H9 (cell line): ENCODE measurements at regions not wholly inside any gene's neighbourhood (a gene's known extent, or its start where the extent isn't known, plus 50 kb on each side); places are given as distances from the start of the nearest gene placed in this dataset.

Source experiments
- DNase-seq: peaks from one replicate; pipeline ENCODE4 v3.0.0-alpha.2; 2017
- H2AFZ ChIP-seq: one replicate; pipeline ENCODE4 v1.6.1; 2013; ENCODE audit warnings: mild to moderate bottlenecking, low read length, control low read depth, moderate library complexity
- H2AK5ac ChIP-seq: 2 replicates; pipeline ENCODE4 v1.6.1; 2013; ENCODE audit warnings: low read length, control low read depth, mixed read lengths; ENCODE audit not compliant: insufficient read length
- H2BK120ac ChIP-seq: one replicate; pipeline ENCODE4 v1.6.1; 2013; ENCODE audit warnings: low read depth, mild to moderate bottlenecking, low read length, control low read depth, inconsistent platforms; ENCODE audit not compliant: poor library complexity, severe bottlenecking
- H2BK12ac ChIP-seq: 2 replicates; pipeline ENCODE4 v1.6.1; 2013; ENCODE audit warnings: low read length, control low read depth, mixed read lengths, low read depth; ENCODE audit not compliant: insufficient read length
- H2BK15ac ChIP-seq: 2 replicates; pipeline ENCODE4 v1.6.1; 2013; ENCODE audit warnings: low read depth, low read length, control low read depth
- H2BK20ac ChIP-seq: one replicate; pipeline ENCODE4 v1.6.1; 2013; ENCODE audit warnings: low read depth, mild to moderate bottlenecking, low read length, control low read depth, inconsistent platforms; ENCODE audit not compliant: poor library complexity, severe bottlenecking
- H2BK5ac ChIP-seq: 2 replicates; pipeline ENCODE4 v1.6.1; 2013; ENCODE audit warnings: low read length, control low read depth, mixed read lengths; ENCODE audit not compliant: insufficient read length
- H3K14ac ChIP-seq: 2 replicates; pipeline ENCODE4 v1.6.1; 2013; ENCODE audit warnings: low read length, control low read depth; ENCODE audit not compliant: insufficient read depth
- H3K18ac ChIP-seq: 2 replicates; pipeline ENCODE4 v1.6.1; 2013; ENCODE audit warnings: low read depth, mild to moderate bottlenecking, mixed read lengths, low read length, control low read depth; ENCODE audit not compliant: insufficient read length
- H3K23ac ChIP-seq: 2 replicates; pipeline ENCODE4 v1.6.1; 2013; ENCODE audit warnings: low read length, control low read depth, mixed read lengths, low read depth; ENCODE audit not compliant: insufficient read length
- H3K23me2 ChIP-seq: 2 replicates; pipeline ENCODE4 v1.6.1; 2013; ENCODE audit warnings: low read depth, mild to moderate bottlenecking, mixed read lengths, low read length, control low read depth; ENCODE audit not compliant: insufficient read length, poor library complexity, severe bottlenecking
- H3K27ac ChIP-seq: 2 replicates; pipeline ENCODE4 v1.5.1; 2013; ENCODE audit warnings: low read length, control low read depth, mixed read lengths, low read depth; ENCODE audit not compliant: insufficient read length
- H3K27me3 ChIP-seq: 2 replicates; pipeline ENCODE4 v1.6.1; 2013; ENCODE audit warnings: low read length, control low read depth, inconsistent platforms; ENCODE audit not compliant: insufficient read depth
- H3K4ac ChIP-seq: 2 replicates; pipeline ENCODE4 v1.6.1; 2013; ENCODE audit warnings: low read depth, mild to moderate bottlenecking, control low read depth, inconsistent platforms, low read length, moderate library complexity
- H3K4me1 ChIP-seq: 2 replicates; pipeline ENCODE4 v1.6.1; 2013; ENCODE audit warnings: low read length, control low read depth, inconsistent platforms; ENCODE audit not compliant: insufficient read depth
- H3K4me2 ChIP-seq: 2 replicates; pipeline ENCODE4 v1.6.1; 2013; ENCODE audit warnings: low read length, control low read depth, mixed read lengths; ENCODE audit not compliant: insufficient read length, insufficient read depth
- H3K56ac ChIP-seq: 2 replicates; pipeline ENCODE4 v1.6.1; 2013; ENCODE audit warnings: low read depth, mild to moderate bottlenecking, mixed read lengths, low read length, control low read depth; ENCODE audit not compliant: insufficient read length
- H3K79me1 ChIP-seq: 2 replicates; pipeline ENCODE4 v1.6.1; 2013; ENCODE audit warnings: low read depth, mild to moderate bottlenecking, moderate library complexity, low read length, control low read depth, inconsistent platforms; ENCODE audit not compliant: insufficient read depth, poor library complexity, severe bottlenecking
- H3K79me2 ChIP-seq: 2 replicates; pipeline ENCODE4 v1.6.1; 2013; ENCODE audit warnings: low read length, control low read depth, inconsistent platforms; ENCODE audit not compliant: insufficient read depth
- H3K9ac ChIP-seq: 2 replicates; pipeline ENCODE4 v1.6.1; 2013; ENCODE audit warnings: low read length, control low read depth, mixed read lengths; ENCODE audit not compliant: insufficient read length; ENCODE audit errors: extremely low read depth
- H3K9me3 ChIP-seq: one replicate; pipeline ENCODE4 v1.6.1; 2013; ENCODE audit warnings: low read depth, low read length, inconsistent platforms; ENCODE audit not compliant: control insufficient read depth
- H3T11ph ChIP-seq: one replicate; pipeline ENCODE4 v1.6.1; 2013; ENCODE audit warnings: mild to moderate bottlenecking, low read length, control low read depth, inconsistent platforms
- H4K20me1 ChIP-seq: one replicate; pipeline ENCODE4 v1.6.1; 2013; ENCODE audit not compliant: control insufficient read depth, insufficient read length, insufficient read depth
- H4K5ac ChIP-seq: 2 replicates; pipeline ENCODE4 v1.6.1; 2013; ENCODE audit warnings: low read depth, mild to moderate bottlenecking, mixed read lengths, low read length, control low read depth; ENCODE audit not compliant: insufficient read length
- H4K8ac ChIP-seq: replicated peaks from 2 replicates; pipeline ENCODE4 v1.6.1; 2013; ENCODE audit warnings: low read length, control low read depth, mixed read lengths, low read depth; ENCODE audit not compliant: insufficient read length
- H4K91ac ChIP-seq: 2 replicates; pipeline ENCODE4 v1.6.1; 2013; ENCODE audit warnings: low read depth, mild to moderate bottlenecking, moderate library complexity, mixed read lengths, low read length, control low read depth; ENCODE audit not compliant: insufficient read length
- H3K27ac Mint-ChIP-seq, 3 experiments: 2 replicates in 2 of 3; 3 replicates in 1 of 3; pipeline ENCODE4 v1.8.0; 2020 to 2021; ENCODE audit warnings: mixed read lengths in 3 of 3, mild to moderate bottlenecking in 1 of 3, moderate library complexity in 1 of 3
- H3K27me3 Mint-ChIP-seq: 2 replicates; pipeline ENCODE4 v1.8.0; 2021; ENCODE audit warnings: low read depth, mild to moderate bottlenecking, moderate library complexity, mixed read lengths
- H3K36me3 Mint-ChIP-seq, 3 experiments: 2 replicates in 2 of 3; 3 replicates in 1 of 3; pipeline ENCODE4 v1.8.0; 2020 to 2021; ENCODE audit warnings: low read depth in 3 of 3, mixed read lengths in 3 of 3; ENCODE audit not compliant: insufficient read depth in 1 of 3
- H3K4me1 Mint-ChIP-seq, 2 experiments: 2 replicates each; pipeline ENCODE4 v1.8.0; 2020; ENCODE audit warnings: mixed read lengths in 2 of 2
- H3K4me3 Mint-ChIP-seq, 2 experiments: 2 replicates in 1 of 2; 3 replicates in 1 of 2; pipeline ENCODE4 v1.8.0; 2020 to 2021; ENCODE audit warnings: mild to moderate bottlenecking in 2 of 2, mixed read lengths in 2 of 2, moderate library complexity in 1 of 2
- H3K9me3 Mint-ChIP-seq, 2 experiments: 2 replicates in 1 of 2; 3 replicates in 1 of 2; pipeline ENCODE4 v1.8.0; 2020; ENCODE audit warnings: mild to moderate bottlenecking in 2 of 2, mixed read lengths in 2 of 2, moderate library complexity in 1 of 2
- CTCF ChIP-seq: fragments of 200-600 bp; sonication (generic); conservative IDR thresholded peaks from 3 replicates; pipeline ENCODE4 v1.8.0; 2021; ENCODE audit warnings: antibody characterized with exemption, mild to moderate bottlenecking
- WGBS: extraction: QIAGEN DNeasy Blood & Tissue Kit; methylation state at CpG from one replicate; pipeline ENCODE4 v1.1.7; 2013; ENCODE audit warnings: missing lambda C conversion rate, low lambda C conversion rate, mixed read lengths; ENCODE audit not compliant: insufficient read length; ENCODE audit errors: extremely low coverage; 5-methylcytosine and 5-hydroxymethylcytosine counted together

GRCh38 chr12:59929110-59929509 is 333.3 kb downstream of the SLC16A7 start:
- Mint-ChIP-seq H3K4me1 (no peaks in the 10 kb centered on the region), H3K4me3 (no peak overlapping the region), H3K27me3 (no peaks in the 10 kb centered on the region), H3K27ac (no peak overlapping the region), H3K36me3 (no peaks in the 10 kb centered on the region; a peak in 1 of 7 replicates), H3K9me3 (no peaks in the 10 kb centered on the region; a peak in 1 of 5 replicates)
- DNase-seq: no peak
- no peak overlapping the region for H3K4ac ChIP-seq
- H3K56ac ChIP-seq: no peak overlapping the region
- H3K23me2 ChIP-seq: no peaks in the 10 kb centered on the region
- no CpG with 5 or more reads among the region's 2 CpGs for WGBS
- no peaks in the 10 kb centered on the region for H4K20me1 ChIP-seq
- no peak overlapping the region for H2BK12ac ChIP-seq
- H3K79me2 ChIP-seq: no peaks in the 10 kb centered on the region
- no peaks in the 10 kb centered on the region for H3K27me3 ChIP-seq
- H3K27ac ChIP-seq: no peak overlapping the region
- H3K4me1 ChIP-seq: no peaks in the 10 kb centered on the region
- H4K8ac ChIP-seq: no peak overlapping the region
- no peak overlapping the region for H2BK20ac ChIP-seq
- no peak overlapping the region for H2BK5ac ChIP-seq
- no peak overlapping the region for H3K4me2 ChIP-seq
- H3K23ac ChIP-seq: no peak overlapping the region
- H2AFZ ChIP-seq: no peak overlapping the region
- H4K5ac ChIP-seq: no peak overlapping the region
- H3T11ph ChIP-seq: no peak overlapping the region
- H2AK5ac ChIP-seq: no peak overlapping the region
- TF ChIP-seq CTCF: no peak
- H3K14ac ChIP-seq: no peak overlapping the region
- no peaks in the 10 kb centered on the region for H3K9me3 ChIP-seq
- no peak overlapping the region for H2BK120ac ChIP-seq
- H3K9ac ChIP-seq: no peak overlapping the region
- no peak overlapping the region for H3K18ac ChIP-seq
- no peak overlapping the region for H2BK15ac ChIP-seq
- H4K91ac ChIP-seq: no peak overlapping the region
- no peaks in the 10 kb centered on the region for H3K79me1 ChIP-seq
